CD8-positive, alpha-beta memory T cell (primary cell): ENCODE measurements at regions not wholly inside any gene's neighbourhood (a gene's known extent, or its start where the extent isn't known, plus 50 kb on each side); places are given as distances from the start of the nearest gene placed in this dataset.
"Not testable (repeated sequence)": the region's sequence is repeated elsewhere in the genome, so short reads cannot be mapped to it uniquely, and the experiment has no call there.

Source experiments
- CTCF ChIA-PET: fragments of 350-600 bp; sonication (Branson Sonifier 250); formaldehyde crosslinking; loops from one replicate; lab custom pipeline; 2021; ENCODE audit warnings: antibody characterized with exemption; lab: Charles Lee
- POLR2A ChIA-PET: fragments of 350-600 bp; sonication (Branson Sonifier 250); formaldehyde crosslinking; loops from one replicate; lab custom pipeline; 2021; ENCODE audit warnings: antibody characterized with exemption; lab: Charles Lee
- DNase-seq, 5 donors: peaks; one replicate each; pipeline versions ENCODE4 v3.0.0 to v3.0.0-alpha.2; 2020 to 2022; ENCODE audit warnings: mixed read lengths in 1 of 5
- H3K27ac ChIP-seq: one replicate; pipeline ENCODE4 v1.7.0; 2013; ENCODE audit warnings: low read depth, mild to moderate bottlenecking, low read length, moderate library complexity
- H3K27me3 ChIP-seq: 2 replicates; pipeline ENCODE4 v1.7.0; 2013; ENCODE audit warnings: low read length, mild to moderate bottlenecking; ENCODE audit not compliant: insufficient read depth, poor library complexity, severe bottlenecking
- H3K36me3 ChIP-seq: 2 replicates; pipeline ENCODE4 v1.7.0; 2013; ENCODE audit warnings: mild to moderate bottlenecking, low read length, moderate library complexity; ENCODE audit not compliant: insufficient read depth
- H3K4me1 ChIP-seq: 2 replicates; pipeline ENCODE4 v1.7.0; 2013; ENCODE audit warnings: mild to moderate bottlenecking, low read length, moderate library complexity; ENCODE audit not compliant: insufficient read depth
- H3K4me3 ChIP-seq: 2 replicates; pipeline ENCODE4 v1.7.0; 2013; ENCODE audit warnings: mild to moderate bottlenecking, low read length
- H3K9me3 ChIP-seq: 2 replicates; pipeline ENCODE4 v1.7.0; 2013; ENCODE audit warnings: mild to moderate bottlenecking, low read length
- H3K27ac Mint-ChIP-seq, 8 donors: one replicate each; pipeline ENCODE4 v1.8.0; 2020 to 2021; ENCODE audit warnings: mixed read lengths in 8 of 8, mild to moderate bottlenecking in 6 of 8, inconsistent platforms in 3 of 8, moderate library complexity in 3 of 8
- H3K27me3 Mint-ChIP-seq, 2 donors: one replicate each; pipeline ENCODE4 v1.8.0; 2020 to 2021; ENCODE audit warnings: mixed read lengths in 2 of 2, mild to moderate bottlenecking in 1 of 2, moderate library complexity in 1 of 2
- H3K36me3 Mint-ChIP-seq, 3 donors: one replicate each; pipeline ENCODE4 v1.8.0; 2020 to 2021; ENCODE audit warnings: mixed read lengths in 3 of 3, inconsistent platforms in 1 of 3, mild to moderate bottlenecking in 1 of 3
- H3K4me1 Mint-ChIP-seq, 3 donors: one replicate each; pipeline ENCODE4 v1.8.0; 2020 to 2021; ENCODE audit warnings: mixed read lengths in 3 of 3, inconsistent platforms in 1 of 3, mild to moderate bottlenecking in 1 of 3
- H3K4me3 Mint-ChIP-seq, 7 donors: one replicate each; pipeline ENCODE4 v1.8.0; 2020 to 2021; ENCODE audit warnings: mixed read lengths in 7 of 7, mild to moderate bottlenecking in 6 of 7, moderate library complexity in 4 of 7, inconsistent platforms in 2 of 7
- H3K9me3 Mint-ChIP-seq, 5 donors: one replicate each; pipeline ENCODE4 v1.8.0; 2020 to 2022; ENCODE audit warnings: mixed read lengths in 5 of 5, mild to moderate bottlenecking in 3 of 5, moderate library complexity in 2 of 5, inconsistent platforms in 1 of 5

DNA sequence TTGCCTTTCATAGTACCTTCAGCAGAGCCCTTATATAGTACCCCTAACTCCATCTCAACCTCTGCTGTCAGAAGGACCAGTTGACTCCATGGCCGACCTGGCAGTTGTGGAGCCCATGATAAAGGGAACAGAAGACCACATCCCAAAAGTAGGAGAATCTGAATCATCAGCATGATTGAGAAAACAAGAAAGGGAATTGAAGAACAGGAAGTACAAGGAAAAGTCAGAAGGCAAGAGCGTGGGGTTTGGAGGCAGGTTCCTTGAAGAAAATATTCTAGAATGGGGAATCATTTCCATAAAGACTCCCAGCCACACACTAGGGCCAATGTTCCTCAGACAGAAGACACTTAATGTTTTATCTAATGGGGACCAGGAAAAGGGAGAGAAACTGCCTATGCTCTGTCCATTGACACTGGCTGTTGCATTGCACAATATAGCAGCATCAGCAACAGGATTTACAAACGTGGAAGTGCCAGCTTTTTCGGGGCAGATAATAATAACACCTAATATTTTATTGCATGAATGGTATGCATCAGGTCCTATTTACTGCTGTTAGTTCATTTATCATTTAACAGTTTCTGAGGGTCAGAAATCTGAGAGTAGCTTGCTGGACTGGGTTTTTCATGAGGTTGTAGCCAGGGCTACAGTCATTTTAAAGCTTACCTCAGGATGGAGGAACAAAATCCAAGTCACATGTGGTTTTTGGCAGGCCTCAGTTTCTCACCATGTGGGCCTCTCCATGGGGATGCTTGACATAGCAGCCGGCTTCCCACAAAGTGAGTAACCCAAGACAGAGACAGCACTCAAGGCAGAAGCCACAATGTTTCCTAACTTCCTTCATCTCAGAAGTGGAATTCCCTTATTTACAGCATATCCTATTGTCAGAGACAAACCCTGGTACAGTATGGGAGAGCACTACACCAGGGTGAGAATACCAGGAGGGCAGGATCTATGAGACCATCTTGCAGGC, 483.4 kb downstream of the PLPP3 start:
- DNase-seq: no peak

DNA sequence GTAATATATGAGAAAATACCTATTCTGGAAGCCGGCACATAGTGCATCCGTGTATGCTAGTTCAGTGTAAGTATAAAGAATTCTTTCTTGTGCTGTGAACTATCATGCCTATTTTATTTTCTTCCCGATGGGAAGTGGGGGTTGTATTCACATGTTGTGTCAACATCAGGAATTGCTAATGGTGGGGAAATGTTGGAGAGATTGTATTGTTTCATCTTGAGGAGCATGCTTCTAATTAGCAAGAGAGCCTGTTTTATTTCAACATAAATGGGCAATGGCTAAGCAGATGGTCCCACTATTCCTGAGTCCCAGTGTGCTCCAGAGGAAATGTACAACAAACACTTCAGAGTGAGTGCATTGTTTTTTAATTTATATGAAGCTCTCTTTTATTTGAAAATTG, 485.2 kb downstream of the PLPP3 start:
- H3K27ac ChIP-seq: no peak overlapping the region
- Mint-ChIP-seq H3K27me3 (no peaks in the 10 kb centered on the region), H3K4me3 (no peak overlapping the region), H3K36me3 (no peaks in the 10 kb centered on the region), H3K27ac (no peak overlapping the region), H3K4me1 (no peaks in the 10 kb centered on the region), H3K9me3 (peaks cover 0 to 8% (median 0%) of the 10 kb centered on the region in 5 donors)
- DNase-seq: no peak
- POLR2A ChIA-PET: no interaction called here
- CTCF ChIA-PET: no interaction called here
- H3K4me1 ChIP-seq: no peaks in the 10 kb centered on the region
- no peaks in the 10 kb centered on the region for H3K27me3 ChIP-seq
- no peaks in the 10 kb centered on the region for H3K9me3 ChIP-seq
- H3K4me3 ChIP-seq: no peak overlapping the region
- H3K36me3 ChIP-seq: no peaks in the 10 kb centered on the region

More for the DNA sequence above, 483.4 kb downstream of the PLPP3 start:
- Histone ChIP-seq H3K9me3 (no peaks in the 10 kb centered on the region), H3K4me1 (no peaks in the 10 kb centered on the region), H3K27ac (no peak overlapping the region), H3K36me3 (no peaks in the 10 kb centered on the region), H3K4me3 (no peak overlapping the region), H3K27me3 (no peaks in the 10 kb centered on the region)
- Mint-ChIP-seq H3K4me1 (no peaks in the 10 kb centered on the region), H3K27me3 (no peaks in the 10 kb centered on the region), H3K4me3 (no peak overlapping the region), H3K36me3 (no peaks in the 10 kb centered on the region), H3K27ac (no peak overlapping the region), H3K9me3 (peaks cover 0 to 7% (median 0%) of the 10 kb centered on the region in 5 donors)
- POLR2A ChIA-PET: no interaction called here
- CTCF ChIA-PET: no interaction called here

DNA sequence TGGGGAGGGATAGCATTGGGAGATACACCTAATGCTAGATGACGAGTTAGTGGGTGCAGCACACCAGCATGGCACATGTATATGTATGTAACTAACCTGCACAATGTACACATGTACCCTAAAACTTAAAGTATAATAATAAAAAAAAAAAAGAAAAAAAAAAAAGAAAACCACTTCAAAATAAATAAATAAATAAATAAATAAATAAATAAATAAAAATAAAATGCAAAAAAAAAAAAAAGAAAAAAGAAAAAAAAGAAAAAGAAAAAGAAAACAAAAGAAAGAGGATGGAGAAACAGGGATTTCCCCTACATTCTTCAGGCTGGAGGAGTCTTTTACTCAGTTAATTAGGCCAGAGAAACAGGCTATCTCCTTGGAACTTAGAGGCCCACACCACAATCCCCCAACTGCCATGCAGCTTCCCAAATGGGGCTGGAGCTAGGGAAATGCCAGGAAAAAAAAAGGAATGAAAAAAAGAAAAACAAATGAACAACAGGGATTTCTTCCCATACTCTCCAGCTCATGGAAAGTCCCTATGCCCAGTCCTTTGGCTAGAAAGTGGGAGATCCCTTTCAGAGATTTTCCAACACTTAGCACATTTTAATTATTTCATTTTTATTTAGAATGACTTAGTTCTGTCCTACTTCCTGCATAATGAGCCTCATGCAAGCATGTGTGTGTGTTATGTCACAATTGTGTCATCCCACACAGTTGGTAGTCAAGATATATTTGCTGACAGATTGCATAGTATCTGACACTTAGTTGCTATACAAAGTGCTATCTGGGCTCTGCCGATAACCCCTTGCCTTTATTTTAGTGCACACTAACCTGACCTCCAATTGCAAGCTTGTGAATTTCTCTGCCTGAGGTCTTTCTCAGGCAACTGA, 486.4 kb downstream of the PLPP3 start:
- no peaks in the 10 kb centered on the region for H3K27me3 Mint-ChIP-seq
- CTCF ChIA-PET: no interaction called here

DNA sequence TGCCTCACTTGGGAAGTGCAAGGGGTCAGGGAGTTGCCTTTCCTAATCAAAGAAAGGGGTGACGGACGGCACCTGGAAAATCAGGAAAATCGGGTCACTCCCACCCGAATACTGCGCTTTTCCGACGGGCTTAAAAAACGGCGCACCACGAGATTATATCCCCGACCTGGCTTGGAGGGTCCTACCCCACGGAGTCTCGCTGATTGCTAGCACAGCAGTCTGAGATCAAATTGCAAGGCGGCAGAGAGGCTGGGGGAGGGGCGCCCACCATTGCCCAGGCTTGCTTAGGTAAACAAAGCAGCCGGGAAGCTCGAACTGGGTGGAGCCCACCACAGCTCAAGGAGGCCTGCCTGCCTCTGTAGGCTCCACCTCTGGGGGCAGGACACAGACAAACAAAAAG, 489.5 kb downstream of the PLPP3 start:
- H3K4me1 ChIP-seq, H3K36me3 Mint-ChIP-seq, H3K36me3 ChIP-seq, H3K27me3 Mint-ChIP-seq, DNase-seq, H3K4me1 Mint-ChIP-seq, POLR2A ChIA-PET, H3K27ac Mint-ChIP-seq, H3K27me3 ChIP-seq, H3K4me3 ChIP-seq, H3K9me3 ChIP-seq, H3K4me3 Mint-ChIP-seq, H3K27ac ChIP-seq, CTCF ChIA-PET: not testable (repeated sequence)
- peaks cover 4 to 14% (median 11%) of the 10 kb centered on the region in 5 donors for H3K9me3 Mint-ChIP-seq

More for the DNA sequence above, 486.4 kb downstream of the PLPP3 start:
- Histone ChIP-seq H3K4me3 (no peak overlapping the region), H3K27me3 (no peaks in the 10 kb centered on the region), H3K9me3 (no peaks in the 10 kb centered on the region), H3K36me3 (no peaks in the 10 kb centered on the region), H3K4me1 (no peaks in the 10 kb centered on the region), H3K27ac (no peak overlapping the region)
- H3K27ac Mint-ChIP-seq: no peak overlapping the region
- H3K4me1 Mint-ChIP-seq: no peaks in the 10 kb centered on the region
- POLR2A ChIA-PET: no interaction called here
- H3K4me3 Mint-ChIP-seq: no peak overlapping the region
- DNase-seq: no peak
- no peaks in the 10 kb centered on the region for H3K36me3 Mint-ChIP-seq
- peaks cover 4 to 11% (median 9%) of the 10 kb centered on the region in 5 donors for H3K9me3 Mint-ChIP-seq

DNA sequence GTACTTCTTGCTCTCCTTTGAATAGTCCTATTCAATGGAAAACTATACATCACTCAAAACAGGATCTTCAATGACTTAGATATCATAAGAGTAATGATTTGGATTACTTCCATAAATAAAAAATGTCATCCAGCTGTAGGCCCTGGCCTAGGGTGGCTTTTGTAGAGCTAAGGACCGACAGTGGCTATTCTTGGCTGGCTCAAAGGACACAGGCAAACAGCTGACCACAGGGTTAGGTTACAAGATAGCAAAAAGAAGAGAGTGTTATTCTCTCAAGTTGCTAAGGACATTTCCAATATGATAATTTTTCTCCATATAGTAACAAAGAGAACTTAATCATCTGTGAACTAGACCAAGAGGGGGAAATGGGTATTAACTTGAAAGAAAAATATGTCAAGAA, 495.1 kb downstream of the PLPP3 start:
- Histone ChIP-seq H3K36me3 (no peaks in the 10 kb centered on the region), H3K4me3 (no peak overlapping the region), H3K27me3 (no peaks in the 10 kb centered on the region), H3K27ac (no peak overlapping the region), H3K9me3 (no peaks in the 10 kb centered on the region), H3K4me1 (no peaks in the 10 kb centered on the region)
- CTCF ChIA-PET: no interaction called here
- peaks cover 0 to 3% of the 10 kb centered on the region in 2 donors for H3K27me3 Mint-ChIP-seq
- H3K9me3 Mint-ChIP-seq: peaks cover 4 to 15% (median 10%) of the 10 kb centered on the region in 5 donors
- DNase-seq: no peak
- POLR2A ChIA-PET: no interaction called here
- no peaks in the 10 kb centered on the region for H3K4me1 Mint-ChIP-seq
- H3K4me3 Mint-ChIP-seq: no peak overlapping the region
- no peak overlapping the region for H3K27ac Mint-ChIP-seq
- H3K36me3 Mint-ChIP-seq: no peaks in the 10 kb centered on the region

DNA sequence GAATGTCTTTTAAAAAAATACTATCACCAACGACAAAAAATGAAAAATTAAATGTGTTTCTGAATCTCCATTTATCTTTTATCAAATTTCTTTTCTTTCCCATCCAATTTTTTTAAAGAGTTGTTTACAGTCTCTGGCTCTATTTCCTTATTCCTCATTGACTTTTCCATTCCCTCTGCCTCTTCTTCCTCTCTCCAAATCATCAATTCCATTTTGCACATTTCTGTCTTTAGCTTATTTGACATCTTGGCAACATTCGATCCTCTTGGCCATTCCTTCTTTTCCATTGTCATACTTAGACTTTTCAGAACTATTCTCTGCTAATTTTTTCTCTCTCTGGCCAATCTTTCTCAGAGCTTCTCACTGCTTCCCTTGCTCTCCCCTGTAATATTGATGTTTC, 497.6 kb downstream of the PLPP3 start:
- no peak overlapping the region for H3K27ac ChIP-seq
- H3K27ac Mint-ChIP-seq: no peak overlapping the region
- DNase-seq: no peak
- ChIA-PET POLR2A (no interaction called here), CTCF (no interaction called here)
- no peaks in the 10 kb centered on the region for H3K4me1 ChIP-seq
- H3K27me3 ChIP-seq: no peaks in the 10 kb centered on the region
- H3K9me3 Mint-ChIP-seq: peaks cover 0 to 5% (median 0%) of the 10 kb centered on the region in 5 donors
- no peaks in the 10 kb centered on the region for H3K9me3 ChIP-seq
- H3K27me3 Mint-ChIP-seq: peaks cover 0 to 3% of the 10 kb centered on the region in 2 donors
- H3K4me1 Mint-ChIP-seq: no peaks in the 10 kb centered on the region
- H3K36me3 Mint-ChIP-seq: no peaks in the 10 kb centered on the region
- no peak overlapping the region for H3K4me3 Mint-ChIP-seq
- no peaks in the 10 kb centered on the region for H3K36me3 ChIP-seq
- no peak overlapping the region for H3K4me3 ChIP-seq

DNA sequence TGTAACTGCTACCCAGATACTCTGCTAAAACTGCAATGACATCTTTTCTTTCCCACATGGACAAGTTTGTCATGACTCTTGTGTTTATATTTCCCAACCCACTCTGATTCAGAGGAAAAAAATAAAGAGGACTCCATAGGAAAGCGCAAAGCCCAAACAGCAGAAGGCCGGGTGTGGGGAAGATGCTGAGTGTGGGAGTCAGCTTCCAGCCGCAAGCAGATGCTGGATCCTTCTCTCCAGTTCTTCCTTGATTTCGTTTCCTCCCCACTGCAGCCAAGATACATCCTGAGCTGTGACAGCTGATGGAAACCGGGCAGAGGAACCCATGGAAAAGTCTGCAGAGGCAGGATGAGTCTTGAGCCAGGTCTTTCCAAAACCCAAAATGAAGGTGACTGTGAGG, 498.2 kb downstream of the PLPP3 start:
- Mint-ChIP-seq H3K9me3 (peaks cover 0 to 5% (median 0%) of the 10 kb centered on the region in 5 donors), H3K4me1 (no peaks in the 10 kb centered on the region), H3K36me3 (no peaks in the 10 kb centered on the region), H3K4me3 (no peak overlapping the region), H3K27me3 (peaks cover 0 to 3% of the 10 kb centered on the region in 2 donors), H3K27ac (no peak overlapping the region)
- CTCF ChIA-PET: no interaction called here
- POLR2A ChIA-PET: no interaction called here
- Histone ChIP-seq H3K27ac (no peak overlapping the region), H3K4me1 (no peaks in the 10 kb centered on the region), H3K27me3 (no peaks in the 10 kb centered on the region), H3K4me3 (no peak overlapping the region), H3K9me3 (no peaks in the 10 kb centered on the region), H3K36me3 (no peaks in the 10 kb centered on the region)
- no peak for DNase-seq

DNA sequence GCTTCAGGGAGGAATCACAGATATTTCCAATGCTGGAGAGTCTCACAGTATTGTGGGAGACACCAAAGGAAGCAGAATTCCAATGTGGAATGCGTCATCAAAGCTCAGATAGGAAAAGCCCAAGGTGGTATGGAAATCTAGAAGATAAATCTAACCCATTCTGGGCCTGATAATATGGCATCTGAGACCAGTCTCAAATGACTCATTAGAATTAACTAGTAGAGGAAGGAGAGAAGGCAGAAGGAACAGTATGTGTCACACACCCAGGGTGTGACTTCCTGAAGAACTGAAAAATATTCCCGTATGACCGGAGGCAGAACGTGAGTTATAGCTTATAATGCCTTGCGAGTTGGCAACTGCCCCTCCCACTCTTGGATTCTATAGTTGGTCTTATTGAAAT, 499.2 kb downstream of the PLPP3 start:
- DNase-seq: no peak
- Histone ChIP-seq H3K36me3 (no peaks in the 10 kb centered on the region), H3K27me3 (no peaks in the 10 kb centered on the region), H3K27ac (no peak overlapping the region), H3K4me1 (no peaks in the 10 kb centered on the region), H3K4me3 (no peak overlapping the region), H3K9me3 (no peaks in the 10 kb centered on the region)
- peaks cover 0 to 9% (median 0%) of the 10 kb centered on the region in 5 donors for H3K9me3 Mint-ChIP-seq
- H3K4me1 Mint-ChIP-seq: no peaks in the 10 kb centered on the region
- H3K36me3 Mint-ChIP-seq: no peaks in the 10 kb centered on the region
- peaks cover 0 to 3% of the 10 kb centered on the region in 2 donors for H3K27me3 Mint-ChIP-seq
- POLR2A ChIA-PET: no interaction called here
- H3K4me3 Mint-ChIP-seq: no peak overlapping the region
- H3K27ac Mint-ChIP-seq: no peak overlapping the region
- CTCF ChIA-PET: no interaction called here
